ENCODE measurements at regions not wholly inside any gene's neighbourhood (a gene's known extent, or its start where the extent isn't known, plus 50 kb on each side); places are given as distances from the start of the nearest gene placed in this dataset.
"Not testable (repeated sequence)": the region's sequence is repeated elsewhere in the genome, so short reads cannot be mapped to it uniquely, and the experiment has no call there.

DNA sequence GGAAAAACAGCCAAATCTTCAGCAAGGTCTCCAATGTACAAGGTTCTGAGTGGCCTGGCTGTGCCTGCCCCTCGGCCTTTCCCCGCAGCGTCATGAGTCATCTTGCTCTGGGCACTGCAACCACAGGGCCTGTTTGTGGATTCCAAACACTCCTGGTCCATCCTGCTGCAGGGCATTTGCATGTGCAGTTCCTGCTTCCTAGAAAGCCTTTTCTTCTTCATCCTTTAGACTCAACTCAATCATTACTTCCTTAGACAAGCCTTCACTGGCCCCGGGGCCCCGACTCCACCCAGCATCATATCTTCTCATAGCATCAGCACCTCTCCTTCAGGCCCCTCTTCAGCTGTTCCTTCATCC lies 101.8 kb upstream of the EGLN3 start:
- no peak overlapping the region for H2AFZ ChIP-seq (ENCODE audit: low read depth)
- no peaks in the 10 kb centered on the region for H3K36me3 ChIP-seq (ENCODE audit: insufficient read depth)
- no peaks in the 10 kb centered on the region for H3K4me1 ChIP-seq (ENCODE audit: low read depth, poor library complexity, severe bottlenecking)
- no peak overlapping the region for H3K27ac ChIP-seq
- no peak overlapping the region for H3K9ac ChIP-seq
- H3K27me3 ChIP-seq (ENCODE audit: insufficient read depth, low read depth): no peaks in the 10 kb centered on the region
- no peaks in the 10 kb centered on the region for H4K20me1 ChIP-seq (ENCODE audit: insufficient read depth)
- TF ChIP-seq, protein P1, sequence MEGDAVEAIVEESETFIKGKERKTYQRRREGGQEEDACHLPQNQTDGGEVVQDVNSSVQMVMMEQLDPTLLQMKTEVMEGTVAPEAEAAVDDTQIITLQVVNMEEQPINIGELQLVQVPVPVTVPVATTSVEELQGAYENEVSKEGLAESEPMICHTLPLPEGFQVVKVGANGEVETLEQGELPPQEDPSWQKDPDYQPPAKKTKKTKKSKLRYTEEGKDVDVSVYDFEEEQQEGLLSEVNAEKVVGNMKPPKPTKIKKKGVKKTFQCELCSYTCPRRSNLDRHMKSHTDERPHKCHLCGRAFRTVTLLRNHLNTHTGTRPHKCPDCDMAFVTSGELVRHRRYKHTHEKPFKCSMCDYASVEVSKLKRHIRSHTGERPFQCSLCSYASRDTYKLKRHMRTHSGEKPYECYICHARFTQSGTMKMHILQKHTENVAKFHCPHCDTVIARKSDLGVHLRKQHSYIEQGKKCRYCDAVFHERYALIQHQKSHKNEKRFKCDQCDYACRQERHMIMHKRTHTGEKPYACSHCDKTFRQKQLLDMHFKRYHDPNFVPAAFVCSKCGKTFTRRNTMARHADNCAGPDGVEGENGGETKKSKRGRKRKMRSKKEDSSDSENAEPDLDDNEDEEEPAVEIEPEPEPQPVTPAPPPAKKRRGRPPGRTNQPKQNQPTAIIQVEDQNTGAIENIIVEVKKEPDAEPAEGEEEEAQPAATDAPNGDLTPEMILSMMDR (conservative IDR thresholded peaks at IDR 0.05; ENCODE audit: low read depth, low read length): no peak
- no peak overlapping the region for H3K4me3 ChIP-seq (IDR thresholded peaks at IDR 0.05; ENCODE audit: insufficient read depth, low read depth, low read length)
- no peak overlapping the region for H3K4me2 ChIP-seq
- no peaks in the 10 kb centered on the region for H3K79me2 ChIP-seq (ENCODE audit: insufficient read depth, low read depth)

DNA sequence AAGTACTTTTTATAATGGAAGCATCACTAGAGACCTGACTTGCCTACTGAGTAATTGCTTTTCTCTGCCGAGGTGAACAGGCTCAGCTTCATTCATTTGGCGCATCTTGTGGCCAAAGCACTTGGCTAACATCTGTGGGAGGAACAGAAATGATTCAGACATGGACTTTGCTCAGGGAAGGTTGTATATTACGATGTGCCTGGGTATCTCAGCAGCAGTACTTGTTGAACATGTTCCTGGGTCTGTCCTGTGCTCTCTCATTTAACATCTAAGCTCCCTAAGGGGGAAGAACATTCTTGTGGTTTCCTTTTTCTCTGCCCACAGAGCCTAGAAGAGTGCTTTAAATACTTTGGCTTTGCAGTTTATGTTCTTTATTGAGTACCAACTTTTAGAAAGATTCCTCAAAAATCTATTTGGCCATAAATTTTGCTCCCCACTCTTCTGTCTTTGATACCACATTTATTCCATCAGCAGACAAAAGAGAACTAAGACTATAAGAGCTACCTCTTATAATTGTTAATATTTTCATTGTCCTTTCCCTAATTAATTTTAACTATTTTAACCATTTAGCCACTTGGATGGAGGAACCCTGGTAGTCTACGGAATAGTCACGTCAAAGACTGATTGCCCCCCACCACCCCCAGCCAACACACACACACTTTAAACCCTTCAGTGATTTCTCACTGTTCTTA lies 101.2 kb upstream of the EGLN3 start:
- Histone ChIP-seq H3K27me3 (ENCODE audit: insufficient read depth, low read depth) (no peaks in the 10 kb centered on the region), H3K79me2 (ENCODE audit: insufficient read depth, low read depth) (no peaks in the 10 kb centered on the region), H3K4me3 (IDR thresholded peaks at IDR 0.05; ENCODE audit: insufficient read depth, low read depth, low read length) (no peak overlapping the region), H4K20me1 (ENCODE audit: insufficient read depth) (no peaks in the 10 kb centered on the region), H3K36me3 (ENCODE audit: insufficient read depth) (no peaks in the 10 kb centered on the region), H3K9ac (no peak overlapping the region), H2AFZ (ENCODE audit: low read depth) (no peak overlapping the region), H3K27ac (no peak overlapping the region), H3K4me1 (ENCODE audit: low read depth, poor library complexity, severe bottlenecking) (no peaks in the 10 kb centered on the region), H3K4me2 (no peak overlapping the region)
- TF ChIP-seq, protein P1 (conservative IDR thresholded peaks at IDR 0.05; ENCODE audit: low read depth, low read length): no peak

DNA sequence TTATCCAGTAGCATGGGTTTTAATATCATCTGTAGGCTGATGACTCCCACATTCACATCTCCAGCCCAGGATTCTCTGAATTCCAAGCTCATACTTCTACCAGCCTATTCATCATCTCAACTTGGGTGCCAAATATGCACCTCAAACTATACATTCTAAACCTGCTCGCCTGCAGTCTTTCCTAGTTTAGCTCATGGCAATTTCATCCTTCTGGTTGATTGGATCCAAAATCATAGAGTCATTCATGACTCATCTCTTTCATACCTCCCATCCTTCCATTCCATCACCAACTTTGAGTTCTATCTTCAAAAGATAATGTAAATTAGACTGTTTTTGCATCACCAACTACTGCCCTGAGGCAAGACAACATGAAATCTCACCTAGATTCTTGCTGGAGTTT lies 99.7 kb upstream of the EGLN3 start:
- H3K27ac ChIP-seq: no peak overlapping the region
- H3K27me3 ChIP-seq (ENCODE audit: insufficient read depth, low read depth): no peaks in the 10 kb centered on the region
- TF ChIP-seq, protein P1 (conservative IDR thresholded peaks at IDR 0.05; ENCODE audit: low read depth, low read length): no peak
- H3K79me2 ChIP-seq (ENCODE audit: insufficient read depth, low read depth): no peaks in the 10 kb centered on the region
- H3K4me2 ChIP-seq: no peak overlapping the region
- H2AFZ ChIP-seq (ENCODE audit: low read depth): no peak overlapping the region
- H3K9ac ChIP-seq: no peak overlapping the region
- no peak overlapping the region for H3K4me3 ChIP-seq (IDR thresholded peaks at IDR 0.05; ENCODE audit: insufficient read depth, low read depth, low read length)
- H3K36me3 ChIP-seq (ENCODE audit: insufficient read depth): no peaks in the 10 kb centered on the region
- H4K20me1 ChIP-seq (ENCODE audit: insufficient read depth): no peaks in the 10 kb centered on the region
- H3K4me1 ChIP-seq (ENCODE audit: low read depth, poor library complexity, severe bottlenecking): no peaks in the 10 kb centered on the region

DNA sequence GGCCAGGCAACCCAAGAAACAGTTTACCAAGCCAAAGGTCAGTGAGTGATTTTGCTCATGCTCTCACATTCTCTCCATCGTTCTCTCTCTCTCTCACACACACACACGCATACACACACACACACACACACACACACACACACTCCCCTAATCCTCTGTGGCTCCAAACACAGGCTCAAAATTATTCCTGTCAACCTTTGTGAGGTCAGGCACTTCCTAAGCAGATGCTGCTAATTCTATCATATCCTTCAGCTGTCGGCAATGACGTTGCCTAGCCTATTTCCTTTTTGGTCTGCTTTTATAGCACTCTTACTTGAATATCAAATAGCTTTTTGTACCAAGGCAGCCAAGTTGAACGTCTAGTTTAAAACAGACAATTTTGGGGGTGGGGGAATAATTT lies 98.9 kb upstream of the EGLN3 start:
- Histone ChIP-seq H4K20me1 (ENCODE audit: insufficient read depth) (no peaks in the 10 kb centered on the region), H3K27ac (no peak overlapping the region), H3K79me2 (ENCODE audit: insufficient read depth, low read depth) (no peaks in the 10 kb centered on the region), H3K36me3 (ENCODE audit: insufficient read depth) (no peaks in the 10 kb centered on the region), H3K4me1 (ENCODE audit: low read depth, poor library complexity, severe bottlenecking) (no peaks in the 10 kb centered on the region), H3K4me3 (IDR thresholded peaks at IDR 0.05; ENCODE audit: insufficient read depth, low read depth, low read length) (no peak overlapping the region), H3K4me2 (no peak overlapping the region), H2AFZ (ENCODE audit: low read depth) (no peak overlapping the region), H3K9ac (no peak overlapping the region), H3K27me3 (ENCODE audit: insufficient read depth, low read depth) (no peaks in the 10 kb centered on the region)
- TF ChIP-seq, protein P1 (conservative IDR thresholded peaks at IDR 0.05; ENCODE audit: low read depth, low read length): no peak

DNA sequence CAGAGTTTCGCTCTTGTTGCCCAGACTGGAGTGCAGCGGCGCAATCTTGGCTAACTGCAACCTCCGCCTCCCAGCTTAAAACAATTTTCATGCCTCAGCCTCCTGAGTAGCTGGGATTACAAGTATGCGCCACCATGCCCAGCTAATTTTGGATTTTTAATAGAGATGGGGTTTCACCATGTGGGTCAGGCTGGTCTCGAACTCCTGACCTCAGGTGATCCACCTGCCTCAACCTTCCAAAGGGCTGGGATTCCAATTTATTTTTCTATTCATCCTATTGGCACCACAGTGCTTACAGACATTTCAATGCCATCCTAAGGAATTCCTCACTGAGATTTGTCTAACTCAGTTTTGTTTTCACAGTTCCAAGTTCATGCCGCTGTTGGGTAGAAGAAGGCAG lies 98.3 kb upstream of the EGLN3 start:
- H3K79me2 ChIP-seq (ENCODE audit: insufficient read depth, low read depth); H3K9ac ChIP-seq; H3K27me3 ChIP-seq (ENCODE audit: insufficient read depth, low read depth); H3K36me3 ChIP-seq (ENCODE audit: insufficient read depth); H3K4me1 ChIP-seq (ENCODE audit: low read depth, poor library complexity, severe bottlenecking); H4K20me1 ChIP-seq (ENCODE audit: insufficient read depth); H3K27ac ChIP-seq; H3K4me3 ChIP-seq (IDR thresholded peaks at IDR 0.05; ENCODE audit: insufficient read depth, low read depth, low read length); H2AFZ ChIP-seq (ENCODE audit: low read depth); H3K4me2 ChIP-seq: not testable (repeated sequence)

Data from KMS-11 (cell line).